BJ (cell line): ENCODE measurements at regions not wholly inside any gene's neighbourhood (a gene's known extent, or its start where the extent isn't known, plus 50 kb on each side); places are given as distances from the start of the nearest gene placed in this dataset.

Source experiments
- CTCF ChIA-PET: fragments of 350-600 bp; formaldehyde crosslinking; extraction: SDS; loops from one replicate; lab custom pipeline; 2021; ENCODE audit warnings: antibody characterized with exemption, inconsistent platforms; lab: Yijun Ruan, JAX
- POLR2A ChIA-PET: fragments of 300-600 bp; sonication (Branson Sonifier 250); formaldehyde crosslinking; extraction: SDS; loops from one replicate; lab custom pipeline; 2021; ENCODE audit warnings: antibody characterized with exemption; lab: Charles Lee
- DNase-seq: peaks from one replicate; pipeline ENCODE4 v3.0.0-alpha.2; 2011; ENCODE audit warnings: low read depth
- H3K27me3 ChIP-seq: 2 replicates; pipeline ENCODE4 v1.6.0; 2011; ENCODE audit warnings: low read length; ENCODE audit not compliant: control insufficient read depth, insufficient read depth
- H3K36me3 ChIP-seq: 2 replicates; pipeline ENCODE4 v1.5.1; 2011; ENCODE audit warnings: low read length; ENCODE audit not compliant: control insufficient read depth, insufficient read depth
- H3K4me3 ChIP-seq: 2 replicates; pipeline ENCODE4 v1.5.1; 2011; ENCODE audit warnings: low read depth, mild to moderate bottlenecking, control low read depth, low read length
- CTCF ChIP-seq: IDR thresholded peaks from 2 replicates; pipeline ENCODE4 v1.5.1; 2011; ENCODE audit warnings: low read depth, mild to moderate bottlenecking, control low read depth, inconsistent platforms, low read length, moderate library complexity; ENCODE audit not compliant: insufficient read depth

DNA sequence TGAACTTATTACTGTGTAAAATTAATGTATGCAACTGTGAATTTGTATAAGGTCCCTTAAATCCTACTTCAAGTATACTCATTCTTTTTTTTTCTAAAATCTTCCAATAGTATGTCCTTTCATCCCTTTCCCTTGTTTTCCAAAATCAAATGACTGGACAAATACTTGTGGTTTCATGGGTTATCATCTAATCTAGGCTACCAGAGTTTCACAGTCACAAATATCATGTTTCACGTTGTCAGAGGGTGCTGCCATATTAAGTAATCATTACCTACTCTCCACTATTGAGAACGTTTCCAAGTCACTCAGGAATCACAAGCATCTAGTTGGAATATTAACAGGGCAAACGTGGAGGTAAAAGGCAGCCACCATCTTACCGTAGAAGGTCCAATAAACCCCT lies 1235.0 kb upstream of the TENM3 start:
- no peak for TF ChIP-seq CTCF
- DNase-seq: no peak
- Histone ChIP-seq H3K4me3 (no peak overlapping the region), H3K27me3 (no peaks in the 10 kb centered on the region), H3K36me3 (no peaks in the 10 kb centered on the region)
- CTCF ChIA-PET: no interaction called here
- POLR2A ChIA-PET: no interaction called here

- no peak for DNase-seq
- Histone ChIP-seq H3K27me3 (no peaks in the 10 kb centered on the region), H3K4me3 (no peak overlapping the region), H3K36me3 (no peaks in the 10 kb centered on the region)
- ChIA-PET CTCF (no interaction called here), POLR2A (no interaction called here)
- no peak for TF ChIP-seq CTCF
These were observed 1230.0 kb upstream of the TENM3 start for GRCh38 chr4:181013162-181013561.

DNA sequence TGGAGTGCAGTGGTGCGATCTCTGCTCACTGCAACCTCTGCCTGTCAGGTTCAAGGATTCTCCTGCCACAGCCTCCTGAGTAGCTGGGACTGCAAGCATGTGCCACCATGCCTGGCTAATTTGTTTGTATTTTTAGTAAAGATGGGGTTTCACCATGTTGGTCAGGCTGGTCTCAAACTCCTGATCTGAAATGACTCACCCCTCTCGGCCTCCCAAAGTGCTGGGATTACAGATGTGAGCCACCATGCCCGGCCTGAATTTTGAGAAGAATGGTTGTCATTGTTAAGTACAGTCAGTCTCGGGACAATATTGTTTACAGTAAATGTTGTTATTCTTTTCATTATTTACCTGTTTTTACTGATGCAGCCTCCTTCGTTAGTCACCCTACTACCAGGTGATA lies 1226.2 kb upstream of the TENM3 start:
- CTCF ChIA-PET: no interaction called here
- TF ChIP-seq CTCF: no peak
- no peaks in the 10 kb centered on the region for H3K36me3 ChIP-seq
- H3K4me3 ChIP-seq: no peak overlapping the region
- H3K27me3 ChIP-seq: no peaks in the 10 kb centered on the region
- DNase-seq: no peak
- POLR2A ChIA-PET: no interaction called here

GRCh38 chr4:181018472-181018871 lies 1224.7 kb upstream of the TENM3 start:
- H3K4me3 ChIP-seq: no peak overlapping the region
- no peaks in the 10 kb centered on the region for H3K27me3 ChIP-seq
- ChIA-PET CTCF (no interaction called here), POLR2A (no interaction called here)
- DNase-seq: no peak
- no peaks in the 10 kb centered on the region for H3K36me3 ChIP-seq
- TF ChIP-seq CTCF: no peak

GRCh38 chr4:181018913-181019312 lies 1224.3 kb upstream of the TENM3 start:
- no peak for TF ChIP-seq CTCF
- DNase-seq: no peak
- POLR2A ChIA-PET: no interaction called here

More at GRCh38 chr4:181018913-181019312, 1224.3 kb upstream of the TENM3 start:
- no peaks in the 10 kb centered on the region for H3K36me3 ChIP-seq
- H3K27me3 ChIP-seq: no peaks in the 10 kb centered on the region
- CTCF ChIA-PET: no interaction called here
- H3K4me3 ChIP-seq: no peak overlapping the region
